ENCODE measurements at regions not wholly inside any gene's neighbourhood (a gene's known extent, or its start where the extent isn't known, plus 50 kb on each side); places are given as distances from the start of the nearest gene placed in this dataset.

DNA sequence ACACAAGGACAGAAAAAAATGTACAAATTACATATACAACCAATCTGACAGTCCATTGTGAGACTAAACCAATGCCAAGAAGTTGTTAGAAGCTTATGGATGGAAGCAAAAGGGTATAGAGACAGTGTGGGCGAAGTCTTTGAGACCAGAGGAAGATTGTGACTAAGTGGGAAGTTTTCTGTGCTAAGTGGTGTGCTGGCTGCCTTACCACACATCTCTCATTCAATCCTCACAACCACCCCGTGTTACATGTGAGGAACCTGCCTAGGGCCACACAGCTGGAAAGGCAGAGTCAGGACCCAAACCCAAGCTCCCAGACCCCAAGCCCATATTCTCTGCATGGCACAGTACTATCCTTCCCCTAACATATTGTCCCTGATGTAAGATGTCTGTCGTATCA is 53.5 kb upstream of the DUSP10 start:
- peaks cover 3% of the 10 kb centered on the region; the same call in 1 of the 2 replicates for H3K9me3 ChIP-seq (ENCODE audit: insufficient read depth, low read depth)
- no TSS peak for BruUV-seq (replicated peaks)
- no peak for DNase-seq
- TF ChIP-seq, protein P1, sequence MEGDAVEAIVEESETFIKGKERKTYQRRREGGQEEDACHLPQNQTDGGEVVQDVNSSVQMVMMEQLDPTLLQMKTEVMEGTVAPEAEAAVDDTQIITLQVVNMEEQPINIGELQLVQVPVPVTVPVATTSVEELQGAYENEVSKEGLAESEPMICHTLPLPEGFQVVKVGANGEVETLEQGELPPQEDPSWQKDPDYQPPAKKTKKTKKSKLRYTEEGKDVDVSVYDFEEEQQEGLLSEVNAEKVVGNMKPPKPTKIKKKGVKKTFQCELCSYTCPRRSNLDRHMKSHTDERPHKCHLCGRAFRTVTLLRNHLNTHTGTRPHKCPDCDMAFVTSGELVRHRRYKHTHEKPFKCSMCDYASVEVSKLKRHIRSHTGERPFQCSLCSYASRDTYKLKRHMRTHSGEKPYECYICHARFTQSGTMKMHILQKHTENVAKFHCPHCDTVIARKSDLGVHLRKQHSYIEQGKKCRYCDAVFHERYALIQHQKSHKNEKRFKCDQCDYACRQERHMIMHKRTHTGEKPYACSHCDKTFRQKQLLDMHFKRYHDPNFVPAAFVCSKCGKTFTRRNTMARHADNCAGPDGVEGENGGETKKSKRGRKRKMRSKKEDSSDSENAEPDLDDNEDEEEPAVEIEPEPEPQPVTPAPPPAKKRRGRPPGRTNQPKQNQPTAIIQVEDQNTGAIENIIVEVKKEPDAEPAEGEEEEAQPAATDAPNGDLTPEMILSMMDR (conservative IDR thresholded peaks at IDR 0.05), result no peak
- TF ChIP-seq EZH2 (IDR thresholded peaks at IDR 0.05; ENCODE audit: low read depth), result no peak
- no peak overlapping the region for H3K27ac ChIP-seq
- ChIA-PET POLR2A (ENCODE audit: unreplicated experiment) (no interaction called here), CTCF (no interaction called here)
- H3K4me3 ChIP-seq, result no peak overlapping the region
- intact Hi-C loops (cut with micrococcal nuclease; ENCODE audit: unreplicated experiment), result no loop called here
- no peaks in the 10 kb centered on the region for H3K4me1 ChIP-seq (replicated peaks; ENCODE audit: insufficient read depth)
- H2AFZ ChIP-seq, result no peak overlapping the region
- H3K79me2 ChIP-seq (ENCODE audit: low read depth), result no peaks in the 10 kb centered on the region
- no peak overlapping the region for H3K4me2 ChIP-seq
- no peaks in the 10 kb centered on the region for H3K9me2 ChIP-seq (ENCODE audit: insufficient read depth)
- no peaks in the 10 kb centered on the region for H3K36me3 ChIP-seq (ENCODE audit: low read depth)
- H4K20me1 ChIP-seq (ENCODE audit: insufficient read depth), result no peaks in the 10 kb centered on the region
- no peaks in the 10 kb centered on the region for H3K27me3 ChIP-seq (ENCODE audit: insufficient read depth, low read depth)
- no peaks in the 10 kb centered on the region for H3F3A ChIP-seq (ENCODE audit: insufficient read depth, low read depth)

DNA sequence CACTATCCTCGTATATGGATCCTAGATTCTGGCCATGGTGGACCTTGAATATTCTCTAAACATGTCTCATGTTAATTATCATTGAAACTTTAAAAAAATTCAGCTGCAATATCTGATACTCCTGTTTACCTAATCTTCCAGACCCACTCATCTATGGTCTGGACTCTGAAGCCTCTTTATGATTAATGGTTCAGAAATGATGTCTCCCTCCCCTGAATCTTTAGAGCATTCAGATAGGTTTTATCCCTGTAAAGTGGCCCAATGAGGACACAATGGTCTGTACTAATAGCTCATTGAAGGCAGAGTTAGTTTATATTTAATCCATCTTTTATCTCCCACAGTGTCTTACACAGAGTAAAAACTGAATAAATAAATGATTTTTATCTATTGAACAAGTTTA is 53.0 kb upstream of the DUSP10 start:
- Histone ChIP-seq H2AFZ (no peak overlapping the region), H3K79me2 (ENCODE audit: low read depth) (no peaks in the 10 kb centered on the region), H3K9me2 (ENCODE audit: insufficient read depth) (no peaks in the 10 kb centered on the region), H3K9me3 (ENCODE audit: insufficient read depth, low read depth) (no peaks in the 10 kb centered on the region; the same call in 1 of the 2 replicates), H3K27me3 (ENCODE audit: insufficient read depth, low read depth) (no peaks in the 10 kb centered on the region), H3F3A (ENCODE audit: insufficient read depth, low read depth) (no peaks in the 10 kb centered on the region), H3K4me3 (no peak overlapping the region), H3K36me3 (ENCODE audit: low read depth) (no peaks in the 10 kb centered on the region), H4K20me1 (ENCODE audit: insufficient read depth) (no peaks in the 10 kb centered on the region), H3K4me1 (replicated peaks; ENCODE audit: insufficient read depth) (no peaks in the 10 kb centered on the region), H3K4me2 (no peak overlapping the region), H3K27ac (no peak overlapping the region)
- intact Hi-C loops (cut with micrococcal nuclease; ENCODE audit: unreplicated experiment), result no loop called here
- DNase-seq, result no peak
- TF ChIP-seq, protein P1 (conservative IDR thresholded peaks at IDR 0.05), result no peak
- TF ChIP-seq EZH2 (IDR thresholded peaks at IDR 0.05; ENCODE audit: low read depth), result no peak
- POLR2A ChIA-PET (ENCODE audit: unreplicated experiment), result no interaction called here
- CTCF ChIA-PET, result interaction anchor here (0.6 kb wide), 1 partner anchor 50 kb away, joined by 3 read pairs; no protein-coding TSS in a partner anchor
- BruUV-seq (replicated peaks), result no TSS peak

DNA sequence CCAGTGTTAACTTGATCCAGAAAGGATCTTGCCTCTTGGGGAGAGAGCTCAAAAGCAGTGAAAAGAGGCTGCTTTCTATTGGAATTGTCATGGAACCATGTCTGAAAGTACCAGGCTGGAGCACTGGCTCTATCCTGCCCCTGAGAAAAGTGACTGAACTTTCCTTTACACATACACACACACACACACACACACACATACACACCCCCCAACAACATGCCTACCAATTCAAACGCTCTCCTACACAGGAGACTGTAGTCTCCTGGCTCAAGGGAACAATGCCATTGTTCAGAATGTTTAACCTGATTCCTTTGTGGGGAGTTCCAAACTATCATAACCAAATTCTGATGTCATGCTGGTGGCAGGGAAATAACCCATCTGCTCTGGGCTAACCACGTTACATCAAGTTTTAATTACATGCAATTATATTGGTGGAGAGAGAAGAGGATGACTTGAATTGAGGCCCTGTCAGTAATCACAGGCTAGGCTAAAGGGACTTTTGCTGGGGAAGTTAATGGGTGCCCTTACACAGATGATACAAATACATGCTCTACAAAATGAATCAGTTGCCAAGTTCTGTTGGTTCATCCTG is 52.3 kb upstream of the DUSP10 start:
- no peaks in the 10 kb centered on the region for H4K20me1 ChIP-seq (ENCODE audit: insufficient read depth)
- no peaks in the 10 kb centered on the region for H3K9me3 ChIP-seq (ENCODE audit: insufficient read depth, low read depth)
- no peak for DNase-seq
- H3K27ac ChIP-seq, result no peak overlapping the region
- ChIA-PET POLR2A (ENCODE audit: unreplicated experiment) (no interaction called here), CTCF (interaction anchor here (0.6 kb wide), 1 partner anchor 49 kb away, joined by 3 read pairs; no protein-coding TSS in a partner anchor)
- no peaks in the 10 kb centered on the region for H3K9me2 ChIP-seq (ENCODE audit: insufficient read depth)
- intact Hi-C loops (cut with micrococcal nuclease; ENCODE audit: unreplicated experiment), result no loop called here
- no peaks in the 10 kb centered on the region for H3K4me1 ChIP-seq (replicated peaks; ENCODE audit: insufficient read depth)
- no TSS peak for BruUV-seq (replicated peaks)
- no peak overlapping the region for H3K4me2 ChIP-seq
- no peak overlapping the region for H2AFZ ChIP-seq
- H3K27me3 ChIP-seq (ENCODE audit: insufficient read depth, low read depth), result no peaks in the 10 kb centered on the region
- no peaks in the 10 kb centered on the region for H3K36me3 ChIP-seq (ENCODE audit: low read depth)
- no peaks in the 10 kb centered on the region for H3F3A ChIP-seq (ENCODE audit: insufficient read depth, low read depth)
- no peak overlapping the region for H3K4me3 ChIP-seq
- TF ChIP-seq, protein P1 (conservative IDR thresholded peaks at IDR 0.05), result no peak
- no peak for TF ChIP-seq EZH2 (IDR thresholded peaks at IDR 0.05; ENCODE audit: low read depth)
- no peaks in the 10 kb centered on the region for H3K79me2 ChIP-seq (ENCODE audit: low read depth)

All from PC-9 (cell line).